GM18498 (cell line): ENCODE measurements at regions not wholly inside any gene's neighbourhood (a gene's known extent, or its start where the extent isn't known, plus 50 kb on each side); places are given as distances from the start of the nearest gene placed in this dataset.
"Not testable (repeated sequence)": the region's sequence is repeated elsewhere in the genome, so short reads cannot be mapped to it uniquely, and the experiment has no call there.

Source experiments
- ATAC-seq: cut with Tn5 transposase; IDR thresholded peaks from one replicate; pipeline ENCODE4 v1.9.1; 2021; ENCODE audit warnings: mild to moderate bottlenecking, moderate library complexity; ENCODE audit not compliant: unreplicated experiment

GRCh38 chr2:144751142-144751905, 231.4 kb upstream of the ZEB2 start:
- no peak for ATAC-seq

DNA sequence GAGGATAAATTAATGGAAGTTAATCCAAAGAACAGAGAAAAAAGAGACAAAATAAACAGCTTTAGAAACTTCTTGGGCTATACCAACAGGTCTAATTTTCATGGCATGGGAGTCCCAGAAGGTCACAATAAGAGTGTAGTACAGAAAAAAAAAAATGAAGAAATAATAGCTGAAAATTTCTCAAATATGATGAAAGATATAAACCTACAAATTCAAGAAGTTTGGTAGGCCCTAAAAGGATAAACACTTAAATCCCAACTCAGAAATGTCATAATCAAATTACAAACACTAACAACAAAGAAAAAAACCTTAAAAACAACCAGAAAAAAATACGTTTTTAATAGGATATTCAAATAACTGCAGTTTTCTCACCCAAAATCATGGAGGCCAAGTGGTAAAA, 229.3 kb upstream of the ZEB2 start:
- no peak for ATAC-seq

- ATAC-seq, result no peak
These were observed 228.5 kb upstream of the ZEB2 start for GRCh38 chr2:144748443-144748842.

- ATAC-seq, result no peak
These were observed 227.7 kb upstream of the ZEB2 start for GRCh38 chr2:144747571-144747970.

DNA sequence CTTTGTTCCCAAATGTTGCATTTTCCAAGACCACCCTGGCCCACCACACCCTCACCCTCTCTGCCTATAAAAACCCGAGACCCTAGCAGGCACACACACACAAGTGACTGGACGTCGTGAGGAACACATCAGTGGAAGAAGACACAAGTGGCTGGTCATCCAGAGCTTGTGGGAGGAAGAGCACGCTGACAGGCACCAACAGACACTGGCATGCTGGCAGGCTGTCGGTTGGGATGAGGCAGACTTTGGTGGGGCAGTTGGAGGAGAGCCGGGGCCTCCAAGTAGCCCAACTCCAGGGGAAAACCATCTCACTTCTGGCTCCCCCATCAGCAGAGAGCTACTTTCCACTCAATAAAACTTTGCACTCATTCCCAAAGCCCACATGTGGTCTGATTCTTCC, 225.5 kb upstream of the ZEB2 start:
- ATAC-seq, result no peak

- ATAC-seq, result no peak
These were observed 218.8 kb upstream of the ZEB2 start for GRCh38 chr2:144738749-144739148.

GRCh38 chr2:144730711-144731110, 210.8 kb upstream of the ZEB2 start:
- no peak for ATAC-seq

DNA sequence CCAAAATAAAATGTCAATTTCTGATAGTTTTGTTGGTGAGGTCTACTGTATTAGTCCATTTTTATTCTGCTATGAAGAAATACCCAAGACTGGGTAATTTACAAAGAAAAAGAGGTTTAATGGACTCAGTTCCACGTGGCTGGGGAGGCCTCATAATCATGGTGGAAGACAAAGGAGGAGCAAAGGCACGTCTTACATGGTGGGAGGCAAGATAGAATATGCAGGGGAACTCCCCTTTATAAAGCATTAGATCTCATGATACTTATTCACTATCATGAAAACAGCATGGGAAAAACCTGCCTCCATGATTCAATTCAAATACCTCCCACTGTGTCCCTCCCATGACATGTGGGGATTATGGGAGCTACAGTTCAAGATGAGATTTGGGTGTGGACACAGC, 204.5 kb upstream of the ZEB2 start:
- not testable (repeated sequence) for ATAC-seq

- ATAC-seq, result no peak
These were observed 198.5 kb upstream of the ZEB2 start for GRCh38 chr2:144718376-144718775.

DNA sequence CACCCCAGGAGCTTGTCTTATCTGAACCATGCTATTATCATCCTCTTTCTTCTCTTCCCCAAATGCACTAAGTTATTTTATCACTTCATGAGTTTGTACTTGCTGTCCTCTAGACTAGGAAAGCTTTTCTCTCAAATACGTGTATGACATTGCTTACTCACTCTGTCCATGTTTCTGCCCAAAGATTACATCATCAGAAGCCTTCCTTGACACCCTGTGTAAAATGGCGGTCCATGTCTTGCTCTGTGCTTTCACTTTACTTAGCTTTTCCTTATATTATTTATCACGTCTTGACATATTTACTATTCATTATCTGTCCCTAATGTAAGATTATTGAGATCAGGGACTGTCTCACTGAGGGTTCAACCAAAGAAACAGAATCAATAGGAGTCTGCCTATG, 196.1 kb upstream of the ZEB2 start:
- ATAC-seq, result no peak

GRCh38 chr2:144713410-144713809, 193.5 kb upstream of the ZEB2 start:
- ATAC-seq, result no peak

DNA sequence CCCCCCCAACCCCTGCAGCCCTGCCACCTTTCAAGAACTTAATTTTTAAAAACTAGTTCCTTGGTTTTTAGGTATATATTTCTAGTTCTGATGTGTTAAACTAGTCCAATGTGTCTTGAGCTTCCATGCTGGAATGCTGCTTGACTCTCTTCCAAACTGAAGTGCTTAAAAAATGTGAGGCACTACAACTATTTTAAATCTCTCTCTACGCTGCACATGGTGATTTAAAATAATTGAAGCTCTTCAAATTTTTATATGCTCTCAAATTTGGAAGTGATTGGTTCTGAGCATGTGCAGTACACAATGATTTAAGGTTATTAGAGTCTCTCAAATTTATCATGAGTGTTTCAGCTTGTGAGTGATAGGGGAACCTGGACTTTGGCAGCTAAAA, 192.6 kb upstream of the ZEB2 start:
- no peak for ATAC-seq

DNA sequence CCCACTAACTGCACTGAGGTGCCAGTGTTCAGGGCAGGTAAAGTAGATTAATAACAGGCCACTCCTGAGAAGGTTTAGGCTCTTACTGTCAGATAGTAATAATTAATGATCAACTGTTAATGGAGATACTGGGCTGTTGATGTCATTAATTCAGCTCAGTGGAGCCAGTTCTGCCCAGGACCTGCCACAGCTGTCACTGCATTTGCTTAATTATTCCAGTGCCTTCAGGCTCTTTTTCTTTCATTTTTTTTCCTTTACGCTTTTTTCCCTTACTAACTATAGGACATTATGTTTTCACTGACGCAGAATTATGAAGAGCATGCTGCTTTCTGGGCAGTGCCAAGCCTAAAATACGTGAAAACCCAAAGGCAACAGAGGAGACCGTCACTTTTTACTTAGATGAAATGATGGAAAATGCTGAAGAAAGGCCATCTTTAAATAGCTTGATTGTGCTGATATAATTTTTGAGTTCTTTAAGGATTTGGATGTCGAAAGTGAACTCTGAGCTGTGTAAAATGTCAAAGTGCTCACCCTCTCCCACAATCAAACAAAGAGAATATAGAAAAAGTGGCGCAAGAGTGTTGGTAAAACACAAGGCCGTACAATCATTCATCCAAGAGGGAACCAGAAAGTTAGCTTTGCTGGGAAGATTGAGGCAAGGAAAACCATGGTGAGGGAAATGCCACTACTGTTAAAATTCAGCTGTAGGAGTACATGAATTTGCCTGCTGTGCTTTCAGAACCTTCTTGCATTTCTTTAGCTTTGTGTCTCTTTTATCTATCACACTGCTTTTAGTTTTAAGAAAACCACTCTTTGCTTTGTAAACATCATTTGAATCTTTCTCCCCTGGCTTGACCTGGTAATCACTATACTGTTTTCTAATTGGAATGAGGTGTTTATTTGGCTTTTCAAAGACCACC, 192.0 kb upstream of the ZEB2 start:
- ATAC-seq, result no peak

GRCh38 chr2:144711084-144711483, 191.2 kb upstream of the ZEB2 start:
- ATAC-seq, result no peak

DNA sequence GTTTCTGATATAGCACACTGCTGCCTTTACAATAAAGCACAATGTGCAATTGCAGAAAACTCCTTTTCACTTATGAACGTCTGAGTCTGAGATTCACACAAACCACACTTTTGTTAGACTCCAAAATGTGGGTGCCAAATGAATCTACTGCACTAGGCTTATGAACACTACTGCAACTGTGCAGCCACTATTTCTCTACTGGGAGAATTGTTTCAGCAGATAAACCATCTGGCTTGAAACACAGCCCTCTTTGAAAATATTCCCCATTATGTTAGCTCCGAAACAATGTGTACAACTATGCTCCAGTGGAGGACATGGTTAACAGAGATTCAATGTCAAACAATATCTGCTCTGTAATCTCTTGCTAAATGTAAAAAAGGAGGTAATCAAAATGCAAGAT, 188.7 kb upstream of the ZEB2 start:
- no peak for ATAC-seq

DNA sequence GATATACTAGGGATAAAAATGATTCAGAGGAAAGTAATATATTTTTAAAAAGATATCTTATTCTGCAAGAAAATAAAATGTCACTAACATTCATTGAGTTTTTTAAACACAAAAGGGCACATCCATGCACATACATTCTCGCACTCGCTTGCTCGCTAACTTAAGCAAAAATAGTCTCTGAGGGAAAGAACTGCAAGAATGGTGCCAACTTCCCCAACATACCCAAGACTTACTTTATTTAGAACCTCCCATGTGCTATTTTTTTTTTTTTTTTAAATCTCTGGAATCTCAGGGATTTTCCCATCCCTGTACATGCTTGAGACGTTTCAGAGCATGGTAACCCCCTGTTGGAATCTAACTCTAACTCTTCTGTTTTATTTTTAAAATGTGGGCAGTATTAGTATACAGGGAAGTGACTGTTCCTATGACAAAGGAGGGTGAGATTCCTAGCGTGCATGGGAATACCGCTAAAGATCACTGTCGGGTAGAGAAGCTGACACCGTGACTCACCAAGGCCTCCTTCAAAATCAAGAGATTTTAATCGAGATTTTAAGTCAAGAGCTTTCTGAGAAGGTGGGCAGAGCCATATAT, 187.9 kb upstream of the ZEB2 start:
- ATAC-seq, result no peak

GRCh38 chr2:144706647-144707046, 186.7 kb upstream of the ZEB2 start:
- no peak for ATAC-seq

DNA sequence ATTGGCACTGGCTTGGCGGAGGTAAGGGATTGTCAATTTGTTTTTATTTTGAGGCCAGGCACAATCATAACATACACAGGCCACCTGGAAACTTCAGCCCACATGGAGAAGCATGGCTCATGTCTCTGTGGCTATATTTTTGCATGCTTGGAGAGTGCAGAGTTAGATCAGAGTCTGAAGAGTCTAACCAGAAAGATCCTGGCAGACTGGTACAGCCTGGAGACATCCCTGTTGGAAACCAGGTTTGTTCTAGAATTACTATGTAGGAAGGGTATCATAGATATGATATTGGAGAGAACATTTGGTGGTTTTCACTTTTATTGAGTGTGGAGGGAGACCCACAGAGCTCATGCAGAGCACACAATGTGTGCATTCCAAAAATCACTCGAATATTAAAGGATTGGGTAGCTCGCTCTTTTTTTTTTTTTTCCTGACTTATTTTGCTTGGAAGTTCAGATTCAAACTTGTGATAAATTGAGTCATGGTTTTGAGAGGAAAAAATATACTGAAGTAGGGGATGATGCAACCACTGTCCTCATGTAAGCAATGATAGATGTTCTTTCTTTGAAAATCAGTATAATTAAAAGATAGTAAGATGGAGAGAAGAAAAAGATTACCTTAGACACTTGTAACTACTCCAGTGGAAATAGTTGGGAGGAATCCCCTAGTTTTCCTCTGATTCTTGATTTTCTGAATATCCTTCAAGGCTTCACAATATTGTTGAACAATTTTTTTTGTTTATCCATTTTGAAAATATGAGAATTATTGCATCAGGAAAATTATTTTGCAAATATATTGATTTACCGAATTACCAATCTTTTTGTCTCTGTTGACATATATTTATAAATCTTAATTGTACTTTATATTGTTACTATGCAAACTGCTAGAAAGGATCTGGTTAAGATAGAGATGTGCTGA, 185.7 kb upstream of the ZEB2 start:
- ATAC-seq, result no peak

GRCh38 chr2:144704709-144705095, 184.8 kb upstream of the ZEB2 start:
- no peak for ATAC-seq

- no peak for ATAC-seq
These were observed 184.2 kb upstream of the ZEB2 start for GRCh38 chr2:144703852-144704708.
